Mesothelial cell of epicardium (in vitro differentiated cells): ENCODE measurements at regions not wholly inside any gene's neighbourhood (a gene's known extent, or its start where the extent isn't known, plus 50 kb on each side); places are given as distances from the start of the nearest gene placed in this dataset.

Experiments used
- DNase-seq, 2 experiments: peaks; one replicate each; pipeline ENCODE4 v3.0.0; 2021; ENCODE audit warnings: low spot score in 2 of 2; ENCODE audit not compliant: unreplicated experiment in 2 of 2
- H3K27ac Mint-ChIP-seq: 2 replicates; pipeline ENCODE4 v1.8.0; 2021; ENCODE audit warnings: mixed read lengths
- H3K27me3 Mint-ChIP-seq: 2 replicates; pipeline ENCODE4 v1.8.0; 2021; ENCODE audit warnings: low read depth, mixed read lengths
- H3K36me3 Mint-ChIP-seq: 2 replicates; pipeline ENCODE4 v1.8.0; 2021; ENCODE audit warnings: mixed read lengths
- H3K4me1 Mint-ChIP-seq: 2 replicates; pipeline ENCODE4 v1.8.0; 2021; ENCODE audit warnings: mixed read lengths
- H3K4me3 Mint-ChIP-seq: 2 replicates; pipeline ENCODE4 v1.8.0; 2021; ENCODE audit warnings: mild to moderate bottlenecking, moderate library complexity, mixed read lengths
- H3K9me3 Mint-ChIP-seq: 2 replicates; pipeline ENCODE4 v1.8.0; 2021; ENCODE audit warnings: mixed read lengths
- TF ChIP-seq, protein P1 (sequence below): fragments of 200-600 bp; sonication (generic); IDR thresholded peaks from one replicate; pipeline ENCODE4 v1.5.0; 2021; ENCODE audit warnings: antibody characterized with exemption; ENCODE audit not compliant: unreplicated experiment

DNA sequence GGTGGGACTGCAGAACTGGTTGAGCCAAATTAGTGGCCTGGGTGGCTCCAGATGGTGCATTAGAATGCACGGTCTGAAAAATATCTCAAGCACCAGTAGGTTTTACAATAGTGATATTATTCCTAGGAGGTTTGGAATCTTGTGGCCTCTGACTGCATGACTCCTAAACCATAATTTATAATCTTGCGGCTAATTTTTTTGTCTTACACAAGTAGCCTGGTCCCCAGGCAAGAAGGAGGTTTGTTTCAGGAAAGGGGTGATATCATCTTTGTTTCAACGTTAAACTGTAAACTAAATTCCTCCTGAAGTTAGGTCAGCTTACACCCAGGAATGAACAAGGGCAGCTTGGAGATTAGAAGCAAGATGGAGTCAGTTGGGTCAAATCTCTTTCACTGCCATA is 98.9 kb upstream of the ARL4C start:
- H3K36me3 Mint-ChIP-seq, result no peaks in the 10 kb centered on the region
- H3K9me3 Mint-ChIP-seq, result peaks cover 10% of the 10 kb centered on the region
- DNase-seq, result no peak
- no peak overlapping the region for H3K27ac Mint-ChIP-seq
- peaks cover 23% of the 10 kb centered on the region for H3K27me3 Mint-ChIP-seq
- H3K4me1 Mint-ChIP-seq, result no peaks in the 10 kb centered on the region
- no peak overlapping the region for H3K4me3 Mint-ChIP-seq
- TF ChIP-seq, protein P1, sequence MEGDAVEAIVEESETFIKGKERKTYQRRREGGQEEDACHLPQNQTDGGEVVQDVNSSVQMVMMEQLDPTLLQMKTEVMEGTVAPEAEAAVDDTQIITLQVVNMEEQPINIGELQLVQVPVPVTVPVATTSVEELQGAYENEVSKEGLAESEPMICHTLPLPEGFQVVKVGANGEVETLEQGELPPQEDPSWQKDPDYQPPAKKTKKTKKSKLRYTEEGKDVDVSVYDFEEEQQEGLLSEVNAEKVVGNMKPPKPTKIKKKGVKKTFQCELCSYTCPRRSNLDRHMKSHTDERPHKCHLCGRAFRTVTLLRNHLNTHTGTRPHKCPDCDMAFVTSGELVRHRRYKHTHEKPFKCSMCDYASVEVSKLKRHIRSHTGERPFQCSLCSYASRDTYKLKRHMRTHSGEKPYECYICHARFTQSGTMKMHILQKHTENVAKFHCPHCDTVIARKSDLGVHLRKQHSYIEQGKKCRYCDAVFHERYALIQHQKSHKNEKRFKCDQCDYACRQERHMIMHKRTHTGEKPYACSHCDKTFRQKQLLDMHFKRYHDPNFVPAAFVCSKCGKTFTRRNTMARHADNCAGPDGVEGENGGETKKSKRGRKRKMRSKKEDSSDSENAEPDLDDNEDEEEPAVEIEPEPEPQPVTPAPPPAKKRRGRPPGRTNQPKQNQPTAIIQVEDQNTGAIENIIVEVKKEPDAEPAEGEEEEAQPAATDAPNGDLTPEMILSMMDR, result no peak

DNA sequence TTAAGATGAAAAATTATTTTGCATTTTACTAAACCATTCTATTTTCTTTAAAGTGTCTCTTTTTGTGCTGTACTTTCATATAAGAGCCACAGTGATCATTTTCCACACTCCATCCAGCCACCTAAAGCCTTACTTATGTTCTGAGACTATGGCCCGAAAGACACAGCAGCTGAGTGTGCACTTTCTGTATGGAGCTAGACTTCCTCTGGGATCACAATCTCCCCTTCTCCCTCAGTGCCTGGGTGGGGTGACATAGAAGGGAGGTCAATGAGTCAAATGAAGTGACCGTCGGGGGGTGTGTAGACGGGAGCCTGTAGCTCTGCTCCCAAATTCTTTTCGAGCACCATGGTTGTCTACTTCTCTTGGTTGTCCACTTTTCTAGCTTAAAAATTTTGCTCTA is 97.8 kb upstream of the ARL4C start:
- Mint-ChIP-seq H3K27ac (no peak overlapping the region), H3K4me3 (no peak overlapping the region), H3K36me3 (no peaks in the 10 kb centered on the region), H3K9me3 (peaks cover 6% of the 10 kb centered on the region), H3K27me3 (peaks cover 28% of the 10 kb centered on the region), H3K4me1 (no peaks in the 10 kb centered on the region)
- DNase-seq, result no peak
- TF ChIP-seq, protein P1, result no peak

DNA sequence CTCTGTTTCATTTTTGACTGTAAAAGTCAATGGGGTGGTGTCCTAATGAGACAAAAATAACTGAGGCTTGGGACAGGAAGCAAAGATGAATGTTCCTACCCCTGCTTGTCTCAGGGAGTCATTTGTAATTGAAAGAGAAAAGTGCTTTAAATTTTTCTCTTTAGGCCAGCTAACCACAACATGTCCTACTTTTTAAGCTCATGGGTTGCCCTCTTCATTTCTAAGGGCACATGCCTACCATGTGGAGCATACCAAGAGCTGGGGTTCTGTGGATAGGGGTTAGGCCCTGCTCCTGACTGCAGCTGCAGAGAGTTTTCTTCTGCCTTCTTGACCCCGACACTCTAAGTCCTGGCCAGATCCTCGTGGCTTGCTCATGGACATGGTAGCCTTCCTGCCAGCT is 96.8 kb upstream of the ARL4C start:
- Mint-ChIP-seq H3K27ac (no peak overlapping the region), H3K9me3 (peaks cover 6% of the 10 kb centered on the region), H3K27me3 (peaks cover 34% of the 10 kb centered on the region), H3K36me3 (no peaks in the 10 kb centered on the region), H3K4me1 (no peaks in the 10 kb centered on the region), H3K4me3 (no peak overlapping the region)
- no peak for DNase-seq
- TF ChIP-seq, protein P1, result no peak

DNA sequence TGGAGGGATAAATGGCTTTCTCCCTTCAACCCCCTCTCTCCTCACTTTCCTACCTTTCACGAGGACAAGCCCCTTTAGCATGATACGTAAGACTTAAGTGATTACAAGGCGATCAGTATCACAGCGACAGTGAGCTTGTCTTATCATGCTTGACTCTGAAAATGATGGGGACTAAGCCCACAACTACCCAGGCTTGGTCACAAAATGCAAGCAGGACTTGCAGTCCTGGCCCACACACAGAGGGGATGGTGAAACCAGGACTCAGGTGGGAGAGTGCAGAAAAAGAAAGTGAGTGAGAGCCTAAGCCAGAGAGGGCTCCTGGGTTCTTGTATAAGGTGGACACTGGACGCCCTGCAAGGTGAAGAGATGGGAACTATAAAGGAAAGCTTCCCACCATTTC is 95.7 kb upstream of the ARL4C start:
- Mint-ChIP-seq H3K4me1 (no peaks in the 10 kb centered on the region), H3K36me3 (no peaks in the 10 kb centered on the region), H3K27ac (no peak overlapping the region), H3K9me3 (peaks cover 6% of the 10 kb centered on the region), H3K4me3 (no peak overlapping the region), H3K27me3 (peaks cover 33% of the 10 kb centered on the region)
- TF ChIP-seq, protein P1, result no peak
- no peak for DNase-seq

DNA sequence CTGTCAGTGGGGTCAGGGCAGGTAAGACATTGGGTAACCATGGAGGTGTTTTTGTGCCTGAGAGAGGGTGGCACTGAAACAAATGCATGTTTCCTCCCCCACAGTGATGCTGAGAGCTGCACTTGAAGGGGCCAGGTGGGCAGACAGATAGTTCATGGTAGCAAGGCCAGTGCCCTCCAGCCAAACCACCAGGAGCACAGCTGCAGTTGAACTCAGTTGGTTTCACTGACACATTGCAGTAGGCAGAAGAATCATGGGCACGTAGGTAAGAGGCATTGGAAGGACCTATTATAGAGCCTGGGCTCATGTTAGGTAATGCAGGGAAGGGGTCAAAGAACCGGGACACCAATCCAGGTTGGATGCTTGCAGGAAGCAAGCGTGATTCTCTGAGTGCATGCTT is 93.2 kb upstream of the ARL4C start:
- H3K27me3 Mint-ChIP-seq, result peaks cover 24% of the 10 kb centered on the region

More for the DNA sequence above, 93.2 kb upstream of the ARL4C start:
- no peaks in the 10 kb centered on the region for H3K36me3 Mint-ChIP-seq
- H3K4me3 Mint-ChIP-seq, result no peak overlapping the region
- H3K27ac Mint-ChIP-seq, result no peak overlapping the region
- H3K4me1 Mint-ChIP-seq, result no peaks in the 10 kb centered on the region
- TF ChIP-seq, protein P1, result no peak
- peaks cover 2% of the 10 kb centered on the region for H3K9me3 Mint-ChIP-seq
- DNase-seq, result no peak
